HPDE6-E6E7 (cell line): ENCODE measurements at regions not wholly inside any gene's neighbourhood (a gene's known extent, or its start where the extent isn't known, plus 50 kb on each side); places are given as distances from the start of the nearest gene placed in this dataset.
"Not testable (repeated sequence)": the region's sequence is repeated elsewhere in the genome, so short reads cannot be mapped to it uniquely, and the experiment has no call there.

Source experiments
- DNase-seq: peaks from one replicate; pipeline ENCODE4 v3.0.0; 2011; ENCODE audit warnings: missing footprints; ENCODE audit errors: extremely low spot score

GRCh38 chr10:42690449-42691360, 52.3 kb upstream of the ZNF33B start:
- no peak for DNase-seq

GRCh38 chr10:42691361-42692120, 53.2 kb upstream of the ZNF33B start:
- DNase-seq, result peak; percentile 4

- no peak for DNase-seq
Observed at GRCh38 chr10:42697926-42698325, 59.6 kb upstream of the ZNF33B start.

- DNase-seq, result no peak
Observed at GRCh38 chr10:42707234-42707633, 68.9 kb upstream of the ZNF33B start.

- not testable (repeated sequence) for DNase-seq
Observed at GRCh38 chr10:42719339-42719738, 63.3 kb upstream of the BMS1 start.

GRCh38 chr10:42722575-42722974, 60.0 kb upstream of the BMS1 start:
- no peak for DNase-seq

- not testable (repeated sequence) for DNase-seq
Observed at GRCh38 chr10:42723549-42723948, 59.0 kb upstream of the BMS1 start.

GRCh38 chr10:42724660-42725059, 57.9 kb upstream of the BMS1 start:
- DNase-seq, result not testable (repeated sequence)

GRCh38 chr10:42732266-42732665, 50.3 kb upstream of the BMS1 start:
- no peak for DNase-seq
